Fibroblast of the aortic adventitia (primary cell): ENCODE measurements at regions not wholly inside any gene's neighbourhood (a gene's known extent, or its start where the extent isn't known, plus 50 kb on each side); places are given as distances from the start of the nearest gene placed in this dataset.
"Not testable (repeated sequence)": the region's sequence is repeated elsewhere in the genome, so short reads cannot be mapped to it uniquely, and the experiment has no call there.

Experiments
- DNase-seq: peaks from one replicate; pipeline ENCODE4 v3.0.0-alpha.2; 2010; ENCODE audit warnings: low read depth
- H3K4me3 ChIP-seq: 2 replicates; pipeline ENCODE4 v1.5.1; 2011; ENCODE audit warnings: low read depth, mild to moderate bottlenecking, control low read depth, low read length, moderate library complexity
- CTCF ChIP-seq: IDR thresholded peaks from 2 replicates; pipeline ENCODE4 v1.5.1; 2011; ENCODE audit warnings: mild to moderate bottlenecking, low read length, control low read depth, inconsistent platforms; ENCODE audit not compliant: insufficient read depth

GRCh38 chr11:57890521-57890920 is 128.9 kb downstream of the CTNND1 start:
- TF ChIP-seq CTCF: no peak

GRCh38 chr11:57893200-57893599 is 130.5 kb upstream of the OR9Q1 start:
- not testable (repeated sequence) for DNase-seq, H3K4me3 ChIP-seq

More at GRCh38 chr11:57890521-57890920, 128.9 kb downstream of the CTNND1 start:
- no peak overlapping the region for H3K4me3 ChIP-seq
- DNase-seq: no peak

GRCh38 chr11:57896361-57897145 is 127.1 kb upstream of the OR9Q1 start:
- no peak overlapping the region for H3K4me3 ChIP-seq
- no peak for DNase-seq
- TF ChIP-seq CTCF: no peak

GRCh38 chr11:57899378-57899777 is 124.3 kb upstream of the OR9Q1 start:
- no peak overlapping the region for H3K4me3 ChIP-seq
- no peak for DNase-seq
- TF ChIP-seq CTCF: no peak

GRCh38 chr11:57900320-57900719 is 123.4 kb upstream of the OR9Q1 start:
- no peak for DNase-seq
- no peak overlapping the region for H3K4me3 ChIP-seq
- TF ChIP-seq CTCF: no peak

GRCh38 chr11:57901278-57901677 is 122.4 kb upstream of the OR9Q1 start:
- no peak for DNase-seq
- no peak overlapping the region for H3K4me3 ChIP-seq
- no peak for TF ChIP-seq CTCF

GRCh38 chr11:57901756-57902155 is 121.9 kb upstream of the OR9Q1 start:
- no peak for DNase-seq
- no peak for TF ChIP-seq CTCF
- no peak overlapping the region for H3K4me3 ChIP-seq
